HG02798 (cell line): ENCODE measurements at regions not wholly inside any gene's neighbourhood (a gene's known extent, or its start where the extent isn't known, plus 50 kb on each side); places are given as distances from the start of the nearest gene placed in this dataset.

Source experiments
- ATAC-seq: cut with Tn5 transposase; IDR thresholded peaks from one replicate; pipeline ENCODE4 v1.9.1; 2021; ENCODE audit warnings: mild to moderate bottlenecking; ENCODE audit not compliant: unreplicated experiment, poor library complexity

- no peak for ATAC-seq
Measured at GRCh38 chr4:184879271-184879670, 53.5 kb upstream of the ACSL1 start.

- ATAC-seq: no peak
Measured at GRCh38 chr4:184882276-184882675, 56.5 kb upstream of the ACSL1 start.

GRCh38 chr4:184883024-184883423, 57.3 kb upstream of the ACSL1 start:
- ATAC-seq: no peak

GRCh38 chr4:184884883-184885282, 59.1 kb upstream of the ACSL1 start:
- no peak for ATAC-seq

GRCh38 chr4:184885602-184886001, 59.8 kb upstream of the ACSL1 start:
- no peak for ATAC-seq

- ATAC-seq: no peak
Measured at GRCh38 chr4:184887333-184887732, 61.6 kb upstream of the ACSL1 start.

GRCh38 chr4:184887947-184888346, 62.2 kb upstream of the ACSL1 start:
- ATAC-seq: no peak

GRCh38 chr4:184889666-184890335, 64.0 kb upstream of the ACSL1 start:
- no peak for ATAC-seq

GRCh38 chr4:184890499-184890898, 64.7 kb upstream of the ACSL1 start:
- no peak for ATAC-seq

- ATAC-seq: no peak
Measured at GRCh38 chr4:184891816-184892397, 66.1 kb upstream of the ACSL1 start.

- no peak for ATAC-seq
Measured at GRCh38 chr4:184892999-184893398, 67.2 kb upstream of the ACSL1 start.

GRCh38 chr4:184893801-184894571, 68.2 kb upstream of the ACSL1 start:
- no peak for ATAC-seq

- ATAC-seq: no peak
Measured at GRCh38 chr4:184895012-184895695, 69.4 kb upstream of the ACSL1 start.

GRCh38 chr4:184896868-184897715, 71.3 kb upstream of the ACSL1 start:
- peak; percentile 69 for ATAC-seq

GRCh38 chr4:184897895-184898294, 72.1 kb upstream of the ACSL1 start:
- ATAC-seq: no peak

- ATAC-seq: no peak
Measured at GRCh38 chr4:184898793-184899192, 73.0 kb upstream of the ACSL1 start.

GRCh38 chr4:184899261-184900134, 73.7 kb upstream of the ACSL1 start:
- ATAC-seq: no peak

GRCh38 chr4:184900184-184900583, 74.4 kb upstream of the ACSL1 start:
- no peak for ATAC-seq

- ATAC-seq: no peak
Measured at GRCh38 chr4:184902550-184902949, 76.8 kb upstream of the ACSL1 start.
